GM23248 (cell line): ENCODE measurements at regions not wholly inside any gene's neighbourhood (a gene's known extent, or its start where the extent isn't known, plus 50 kb on each side); places are given as distances from the start of the nearest gene placed in this dataset.

ENCODE experiments used
- EZH2 ChIP-seq: fragments of 200-600 bp; sonication (generic); IDR thresholded peaks from 2 replicates; pipeline ENCODE4 v1.6.1; 2018; ENCODE audit warnings: antibody characterized with exemption, mild to moderate bottlenecking; ENCODE audit not compliant: insufficient read depth, poor library complexity, severe bottlenecking
- EZH2phosphoT487 ChIP-seq: fragments of 200-600 bp; sonication (generic); IDR thresholded peaks from 2 replicates; pipeline ENCODE4 v1.6.1; 2018; ENCODE audit warnings: antibody characterized with exemption, moderate library complexity, mild to moderate bottlenecking, low read depth; ENCODE audit not compliant: insufficient read depth

DNA sequence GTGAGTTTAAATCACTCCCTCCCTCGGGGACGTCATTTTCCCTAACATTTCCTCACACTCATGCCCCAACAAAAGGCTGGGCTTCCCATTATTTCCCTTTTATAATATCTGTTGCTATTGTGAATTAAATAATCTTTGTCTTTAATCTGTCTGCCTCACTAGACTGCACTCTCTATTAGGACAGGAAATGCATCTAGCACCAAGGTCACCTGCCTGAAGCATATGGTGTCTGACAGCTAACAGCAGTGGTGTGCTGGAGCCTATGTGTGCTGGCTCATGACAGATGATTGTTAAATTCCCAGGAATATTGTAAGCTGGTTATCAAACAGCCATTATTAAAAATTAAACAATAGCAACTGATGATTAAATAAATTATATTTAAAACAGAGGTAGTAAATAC is 237.0 kb upstream of the CEP162 start:
- TF ChIP-seq EZH2phosphoT487, result no peak
- no peak for TF ChIP-seq EZH2
